Ishikawa (cell line): ENCODE measurements at regions not wholly inside any gene's neighbourhood (a gene's known extent, or its start where the extent isn't known, plus 50 kb on each side); places are given as distances from the start of the nearest gene placed in this dataset.

Experiments used
- CEBPB ChIP-seq: IDR thresholded peaks from 2 replicates; pipeline ENCODE4 v1.6.1; 2012
- CREB1 ChIP-seq: IDR thresholded peaks from 2 replicates; pipeline ENCODE4 v1.6.1; 2012; ENCODE audit warnings: low read depth
- EP300 ChIP-seq: IDR thresholded peaks from 2 replicates; pipeline ENCODE4 v1.6.1; 2012; ENCODE audit warnings: borderline replicate concordance
- MAX ChIP-seq: IDR thresholded peaks from 2 replicates; pipeline ENCODE4 v1.6.1; 2012
- REST ChIP-seq: IDR thresholded peaks from 2 replicates; pipeline ENCODE4 v1.6.1; 2012; ENCODE audit warnings: low read depth, mild to moderate bottlenecking
- USF1 ChIP-seq: IDR thresholded peaks from 2 replicates; pipeline ENCODE4 v1.6.1; 2012

- TF ChIP-seq USF1, result no peak
- TF ChIP-seq REST, result no peak
- no peak for TF ChIP-seq EP300
- no peak for TF ChIP-seq CREB1
- TF ChIP-seq CEBPB, result no peak
- no peak for TF ChIP-seq MAX
Measured at GRCh38 chr10:69726850-69727249, 74.9 kb upstream of the COL13A1 start.
